Liver (tissue), 8 donors: ENCODE measurements at regions not wholly inside any gene's neighbourhood (a gene's known extent, or its start where the extent isn't known, plus 50 kb on each side); places are given as distances from the start of the nearest gene placed in this dataset.

Experiments
- DNase-seq: peaks from one replicate; pipeline ENCODE4 v3.0.0-alpha.2; 2017; ENCODE audit warnings: low spot score
- H3K27ac ChIP-seq, 2 donors: one replicate each; pipeline ENCODE4 v1.7.0; 2013; ENCODE audit warnings: inconsistent platforms in 2 of 2, low read length in 2 of 2, control low read depth in 1 of 2, low read depth in 1 of 2, mild to moderate bottlenecking in 1 of 2
- H3K27me3 ChIP-seq, 4 donors: one replicate each; pipeline versions ENCODE4 v1.6.1 to v1.7.0; 2013; ENCODE audit warnings: low read length in 3 of 4, inconsistent platforms in 1 of 4, mild to moderate bottlenecking in 1 of 4, moderate library complexity in 1 of 4; ENCODE audit not compliant: control insufficient read depth in 4 of 4, insufficient read depth in 4 of 4
- H3K36me3 ChIP-seq, 4 donors: one replicate each; pipeline versions ENCODE4 v1.6.1 to v1.7.0; 2013; ENCODE audit warnings: low read length in 3 of 4, mild to moderate bottlenecking in 3 of 4, low read depth in 1 of 4, moderate library complexity in 1 of 4; ENCODE audit not compliant: control insufficient read depth in 4 of 4, insufficient read depth in 3 of 4
- H3K4me1 ChIP-seq, 4 donors: one replicate each; pipeline versions ENCODE4 v1.6.1 to v1.7.0; 2013; ENCODE audit warnings: low read length in 3 of 4, mild to moderate bottlenecking in 3 of 4, moderate library complexity in 1 of 4; ENCODE audit not compliant: control insufficient read depth in 4 of 4, insufficient read depth in 4 of 4
- H3K4me3 ChIP-seq, 3 donors: one replicate each; pipeline versions ENCODE4 v1.6.1 to v1.7.0; 2013; ENCODE audit warnings: low read length in 3 of 3, control low read depth in 1 of 3, low read depth in 1 of 3, mild to moderate bottlenecking in 1 of 3
- H3K9ac ChIP-seq, 2 donors: one replicate each; pipeline ENCODE4 v1.7.0; 2013; ENCODE audit warnings: low read length in 2 of 2, mild to moderate bottlenecking in 2 of 2, moderate library complexity in 2 of 2, control low read depth in 1 of 2, low read depth in 1 of 2
- H3K9me3 ChIP-seq, 4 donors: one replicate each; pipeline versions ENCODE4 v1.6.1 to v1.7.0; 2013; ENCODE audit warnings: low read length in 3 of 4; ENCODE audit not compliant: control insufficient read depth in 4 of 4
- EGR1 ChIP-seq, 2 donors: IDR thresholded peaks; 2 replicates each; pipeline ENCODE4 v1.6.1; 2016 to 2018; ENCODE audit warnings: antibody characterized with exemption in 2 of 2, low read depth in 2 of 2
- FOXA2 ChIP-seq: IDR thresholded peaks from 2 replicates; pipeline ENCODE4 v1.6.1; 2016; ENCODE audit warnings: antibody characterized with exemption
- GABPA ChIP-seq, 2 donors: IDR thresholded peaks in 1 of 2; conservative IDR thresholded peaks in 1 of 2; 2 replicates each; pipeline ENCODE4 v1.6.1; 2016; ENCODE audit warnings: antibody characterized with exemption in 2 of 2, mild to moderate bottlenecking in 1 of 2, moderate library complexity in 1 of 2
- HNF4A ChIP-seq, 2 donors: conservative IDR thresholded peaks; 2 replicates each; pipeline ENCODE4 v1.6.1; 2016; ENCODE audit warnings: antibody characterized with exemption in 2 of 2, mild to moderate bottlenecking in 2 of 2
- HNF4G ChIP-seq: IDR thresholded peaks from 2 replicates; pipeline ENCODE4 v1.6.1; 2016; ENCODE audit warnings: antibody characterized with exemption
- NR2F2 ChIP-seq: IDR thresholded peaks from 2 replicates; pipeline ENCODE4 v1.6.1; 2016; ENCODE audit warnings: antibody characterized with exemption
- RAD21 ChIP-seq, 2 donors: IDR thresholded peaks; 2 replicates each; pipeline ENCODE4 v1.6.1; 2016; ENCODE audit warnings: antibody characterized with exemption in 2 of 2, mild to moderate bottlenecking in 2 of 2
- RXRA ChIP-seq, 2 donors: IDR thresholded peaks; 2 replicates each; pipeline ENCODE4 v1.6.1; 2017 to 2018; ENCODE audit warnings: antibody characterized with exemption in 2 of 2, mild to moderate bottlenecking in 1 of 2
- SP1 ChIP-seq: IDR thresholded peaks from 2 replicates; pipeline ENCODE4 v1.6.1; 2018; ENCODE audit warnings: antibody characterized with exemption, mild to moderate bottlenecking
- TAF1 ChIP-seq: conservative IDR thresholded peaks from 2 replicates; pipeline ENCODE4 v1.6.1; 2016; ENCODE audit warnings: antibody characterized with exemption, mild to moderate bottlenecking
- YY1 ChIP-seq: IDR thresholded peaks from 2 replicates; pipeline ENCODE4 v1.6.1; 2016; ENCODE audit warnings: antibody characterized with exemption, mild to moderate bottlenecking
- WGBS: extraction: QIAGEN DNeasy Blood & Tissue Kit; methylation state at CpG from one replicate; pipeline ENCODE4 v1.1.7; 2013; 5-methylcytosine and 5-hydroxymethylcytosine counted together
- TF ChIP-seq, protein P1 (sequence below): IDR thresholded peaks from 2 replicates; pipeline ENCODE4 v1.6.1; 2016; ENCODE audit warnings: antibody characterized with exemption
- TF ChIP-seq, protein P2 (sequence below): fragments of 150-350 bp; IDR thresholded peaks from 2 replicates; pipeline ENCODE4 v1.5.1; 2017; ENCODE audit warnings: improper control_type of control experiment, low read depth, low read length; ENCODE audit not compliant: missing input control
- TF ChIP-seq, protein P3 (sequence below): IDR thresholded peaks from 2 replicates; pipeline ENCODE4 v1.6.1; 2016; ENCODE audit warnings: antibody characterized with exemption, mild to moderate bottlenecking
- TF ChIP-seq, protein P4 (sequence below): IDR thresholded peaks from 2 replicates; pipeline ENCODE4 v1.6.1; 2016; ENCODE audit warnings: antibody characterized with exemption
- donor health status: healthy.
- donor health status: healthy.
- donor health status: healthy.
- donor health status: healthy.
- donor health status: healthy.

DNA sequence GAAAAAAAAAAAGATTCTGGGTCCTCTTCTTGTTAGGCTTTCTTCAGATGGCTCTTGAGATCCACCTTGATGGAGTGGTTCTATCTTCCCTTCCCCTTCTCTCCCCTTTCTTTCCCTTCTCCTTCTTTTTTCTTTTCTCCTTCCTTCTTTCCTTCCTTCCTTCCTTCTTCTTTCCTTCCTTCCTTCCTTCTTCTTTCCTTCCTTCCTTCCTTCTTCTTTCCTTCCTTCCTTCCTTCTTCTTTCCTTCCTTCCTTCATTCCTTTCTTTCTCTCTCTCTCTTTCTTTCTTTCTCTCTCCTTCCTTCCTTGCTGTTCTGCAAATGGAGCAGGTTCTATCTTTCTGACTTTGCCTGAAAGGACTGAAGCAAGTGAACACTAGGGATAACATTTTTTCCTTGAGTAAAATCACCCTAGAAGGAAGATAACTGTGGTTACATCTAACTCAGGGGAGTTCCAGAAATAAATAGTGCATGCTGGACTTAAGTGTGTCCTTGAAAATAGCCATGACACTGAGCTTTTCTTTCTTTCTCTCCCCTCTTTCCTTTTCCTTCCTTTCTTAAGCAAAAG, 68.8 kb upstream of the SEC14L1 start:
- no peak overlapping the region for H3K27ac ChIP-seq
- H3K9ac ChIP-seq, result no peak overlapping the region
- no peaks in the 10 kb centered on the region for H3K4me1 ChIP-seq
- H3K36me3 ChIP-seq, result no peaks in the 10 kb centered on the region
- no peak for DNase-seq
- TF ChIP-seq SP1, result no peak
- no peak for TF ChIP-seq HNF4G
- TF ChIP-seq, protein P1, sequence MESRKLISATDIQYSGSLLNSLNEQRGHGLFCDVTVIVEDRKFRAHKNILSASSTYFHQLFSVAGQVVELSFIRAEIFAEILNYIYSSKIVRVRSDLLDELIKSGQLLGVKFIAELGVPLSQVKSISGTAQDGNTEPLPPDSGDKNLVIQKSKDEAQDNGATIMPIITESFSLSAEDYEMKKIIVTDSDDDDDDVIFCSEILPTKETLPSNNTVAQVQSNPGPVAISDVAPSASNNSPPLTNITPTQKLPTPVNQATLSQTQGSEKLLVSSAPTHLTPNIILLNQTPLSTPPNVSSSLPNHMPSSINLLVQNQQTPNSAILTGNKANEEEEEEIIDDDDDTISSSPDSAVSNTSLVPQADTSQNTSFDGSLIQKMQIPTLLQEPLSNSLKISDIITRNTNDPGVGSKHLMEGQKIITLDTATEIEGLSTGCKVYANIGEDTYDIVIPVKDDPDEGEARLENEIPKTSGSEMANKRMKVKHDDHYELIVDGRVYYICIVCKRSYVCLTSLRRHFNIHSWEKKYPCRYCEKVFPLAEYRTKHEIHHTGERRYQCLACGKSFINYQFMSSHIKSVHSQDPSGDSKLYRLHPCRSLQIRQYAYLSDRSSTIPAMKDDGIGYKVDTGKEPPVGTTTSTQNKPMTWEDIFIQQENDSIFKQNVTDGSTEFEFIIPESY, result no peak
- TF ChIP-seq YY1, result no peak
- TF ChIP-seq, protein P2, sequence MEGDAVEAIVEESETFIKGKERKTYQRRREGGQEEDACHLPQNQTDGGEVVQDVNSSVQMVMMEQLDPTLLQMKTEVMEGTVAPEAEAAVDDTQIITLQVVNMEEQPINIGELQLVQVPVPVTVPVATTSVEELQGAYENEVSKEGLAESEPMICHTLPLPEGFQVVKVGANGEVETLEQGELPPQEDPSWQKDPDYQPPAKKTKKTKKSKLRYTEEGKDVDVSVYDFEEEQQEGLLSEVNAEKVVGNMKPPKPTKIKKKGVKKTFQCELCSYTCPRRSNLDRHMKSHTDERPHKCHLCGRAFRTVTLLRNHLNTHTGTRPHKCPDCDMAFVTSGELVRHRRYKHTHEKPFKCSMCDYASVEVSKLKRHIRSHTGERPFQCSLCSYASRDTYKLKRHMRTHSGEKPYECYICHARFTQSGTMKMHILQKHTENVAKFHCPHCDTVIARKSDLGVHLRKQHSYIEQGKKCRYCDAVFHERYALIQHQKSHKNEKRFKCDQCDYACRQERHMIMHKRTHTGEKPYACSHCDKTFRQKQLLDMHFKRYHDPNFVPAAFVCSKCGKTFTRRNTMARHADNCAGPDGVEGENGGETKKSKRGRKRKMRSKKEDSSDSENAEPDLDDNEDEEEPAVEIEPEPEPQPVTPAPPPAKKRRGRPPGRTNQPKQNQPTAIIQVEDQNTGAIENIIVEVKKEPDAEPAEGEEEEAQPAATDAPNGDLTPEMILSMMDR, result no peak
- no peak for TF ChIP-seq GABPA (IDR thresholded peaks at IDR 0.05 in 1 of 2, conservative IDR thresholded peaks at IDR 0.05 in 1 of 2)
- no peak for TF ChIP-seq RAD21 (IDR thresholded peaks at IDR 0.05)
- TF ChIP-seq FOXA2, result no peak
- TF ChIP-seq, protein P3, sequence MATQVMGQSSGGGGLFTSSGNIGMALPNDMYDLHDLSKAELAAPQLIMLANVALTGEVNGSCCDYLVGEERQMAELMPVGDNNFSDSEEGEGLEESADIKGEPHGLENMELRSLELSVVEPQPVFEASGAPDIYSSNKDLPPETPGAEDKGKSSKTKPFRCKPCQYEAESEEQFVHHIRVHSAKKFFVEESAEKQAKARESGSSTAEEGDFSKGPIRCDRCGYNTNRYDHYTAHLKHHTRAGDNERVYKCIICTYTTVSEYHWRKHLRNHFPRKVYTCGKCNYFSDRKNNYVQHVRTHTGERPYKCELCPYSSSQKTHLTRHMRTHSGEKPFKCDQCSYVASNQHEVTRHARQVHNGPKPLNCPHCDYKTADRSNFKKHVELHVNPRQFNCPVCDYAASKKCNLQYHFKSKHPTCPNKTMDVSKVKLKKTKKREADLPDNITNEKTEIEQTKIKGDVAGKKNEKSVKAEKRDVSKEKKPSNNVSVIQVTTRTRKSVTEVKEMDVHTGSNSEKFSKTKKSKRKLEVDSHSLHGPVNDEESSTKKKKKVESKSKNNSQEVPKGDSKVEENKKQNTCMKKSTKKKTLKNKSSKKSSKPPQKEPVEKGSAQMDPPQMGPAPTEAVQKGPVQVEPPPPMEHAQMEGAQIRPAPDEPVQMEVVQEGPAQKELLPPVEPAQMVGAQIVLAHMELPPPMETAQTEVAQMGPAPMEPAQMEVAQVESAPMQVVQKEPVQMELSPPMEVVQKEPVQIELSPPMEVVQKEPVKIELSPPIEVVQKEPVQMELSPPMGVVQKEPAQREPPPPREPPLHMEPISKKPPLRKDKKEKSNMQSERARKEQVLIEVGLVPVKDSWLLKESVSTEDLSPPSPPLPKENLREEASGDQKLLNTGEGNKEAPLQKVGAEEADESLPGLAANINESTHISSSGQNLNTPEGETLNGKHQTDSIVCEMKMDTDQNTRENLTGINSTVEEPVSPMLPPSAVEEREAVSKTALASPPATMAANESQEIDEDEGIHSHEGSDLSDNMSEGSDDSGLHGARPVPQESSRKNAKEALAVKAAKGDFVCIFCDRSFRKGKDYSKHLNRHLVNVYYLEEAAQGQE, result no peak
- H3K27me3 ChIP-seq, result peaks cover 0 to 2% (median 0%) of the 10 kb centered on the region in 4 donors
- no peaks in the 10 kb centered on the region for H3K9me3 ChIP-seq
- no peak overlapping the region for H3K4me3 ChIP-seq

DNA sequence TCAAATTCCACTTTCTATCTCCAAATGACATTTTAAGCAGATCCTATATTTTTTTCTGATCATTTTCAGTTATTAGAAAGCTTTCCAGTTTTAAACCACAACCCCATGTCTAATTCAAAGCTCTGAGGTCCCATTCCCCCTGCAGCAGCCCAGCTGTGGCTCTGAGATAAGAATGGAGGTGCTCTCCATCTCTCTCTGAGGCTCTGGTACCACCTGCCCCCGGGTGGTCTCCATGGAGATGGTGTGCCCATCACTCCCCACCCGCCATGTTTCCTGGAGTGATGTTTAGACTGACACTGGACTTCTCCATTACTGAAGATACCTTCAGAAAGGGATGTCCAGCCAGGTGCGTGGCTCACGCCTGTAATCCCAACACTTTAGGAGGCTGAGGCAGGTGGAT, 68.1 kb upstream of the SEC14L1 start:
- no peaks in the 10 kb centered on the region for H3K9me3 ChIP-seq
- H3K27ac ChIP-seq, result no peak overlapping the region
- H3K36me3 ChIP-seq, result no peaks in the 10 kb centered on the region
- no peaks in the 10 kb centered on the region for H3K4me1 ChIP-seq
- WGBS, result 58% methylated on average over 4 of the region's 4 CpGs
- no peak overlapping the region for H3K9ac ChIP-seq
- peak; percentile 59 for DNase-seq
- H3K4me3 ChIP-seq, result no peak overlapping the region
- peaks cover 0 to 2% (median 0%) of the 10 kb centered on the region in 4 donors for H3K27me3 ChIP-seq
- no peak for TF ChIP-seq HNF4A (conservative IDR thresholded peaks at IDR 0.05)
- no peak for TF ChIP-seq HNF4G
- TF ChIP-seq SP1, result no peak
- no peak for TF ChIP-seq RAD21 (IDR thresholded peaks at IDR 0.05)
- TF ChIP-seq, protein P4, sequence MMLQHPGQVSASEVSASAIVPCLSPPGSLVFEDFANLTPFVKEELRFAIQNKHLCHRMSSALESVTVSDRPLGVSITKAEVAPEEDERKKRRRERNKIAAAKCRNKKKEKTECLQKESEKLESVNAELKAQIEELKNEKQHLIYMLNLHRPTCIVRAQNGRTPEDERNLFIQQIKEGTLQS, result no peak
- TF ChIP-seq NR2F2, result no peak
- no peak for TF ChIP-seq RXRA (IDR thresholded peaks at IDR 0.05)
- TF ChIP-seq, protein P3, result no peak
- TF ChIP-seq TAF1, result no peak
- TF ChIP-seq, protein P2, result no peak
- TF ChIP-seq, protein P1, result no peak
- no peak for TF ChIP-seq EGR1 (IDR thresholded peaks at IDR 0.05; ENCODE audit: low read depth in 2 of 2)
- TF ChIP-seq GABPA (IDR thresholded peaks at IDR 0.05 in 1 of 2, conservative IDR thresholded peaks at IDR 0.05 in 1 of 2), result no peak
